Heart right ventricle (tissue), 16 donors: ENCODE measurements at regions not wholly inside any gene's neighbourhood (a gene's known extent, or its start where the extent isn't known, plus 50 kb on each side); places are given as distances from the start of the nearest gene placed in this dataset.

ENCODE experiments used
- ATAC-seq, 8 donors: fragments of 200-7000 bp; cut with Tn5 transposase; one replicate each; pipeline ENCODE4 v1.9.1; 2020; ENCODE audit warnings: mild to moderate bottlenecking in 8 of 8, moderate library complexity in 8 of 8, moderate number of reproducible peaks in 1 of 8
- DNase-seq, 2 donors: peaks; one replicate each; pipeline ENCODE4 v3.0.0-alpha.2; 2020
- H3K27ac ChIP-seq, 10 donors: fragments of 200-600 bp; sonication (generic) in 2 of 10; one replicate each; pipeline versions ENCODE4 v1.5.0 to v1.8.0; 2020 to 2022; ENCODE audit warnings: mild to moderate bottlenecking in 3 of 10
- H3K27me3 ChIP-seq, 7 donors: fragments of 200-600 bp; one replicate each; pipeline ENCODE4 v1.8.0; 2021 to 2022; ENCODE audit warnings: mild to moderate bottlenecking in 2 of 7
- H3K36me3 ChIP-seq, 9 donors: fragments of 200-600 bp; sonication (generic) in 1 of 9; one replicate each; pipeline versions ENCODE4 v1.5.0 to v1.8.0; 2020 to 2022; ENCODE audit warnings: mild to moderate bottlenecking in 2 of 9
- H3K4me1 ChIP-seq, 9 donors: fragments of 200-600 bp; sonication (generic) in 1 of 9; one replicate each; pipeline versions ENCODE4 v1.5.0 to v1.8.0; 2020 to 2022; ENCODE audit warnings: mild to moderate bottlenecking in 4 of 9
- H3K4me3 ChIP-seq, 10 donors: fragments of 200-600 bp; sonication (generic) in 2 of 10; one replicate each; pipeline versions ENCODE4 v1.5.0 to v1.8.0; 2020 to 2022; ENCODE audit warnings: mild to moderate bottlenecking in 7 of 10, moderate library complexity in 2 of 10
- H3K9me3 ChIP-seq, 11 donors: fragments of 200-600 bp in 10 of 11; sonication (generic) in 2 of 11; one replicate each; pipeline versions ENCODE4 v1.5.0 to v1.8.0; 2013 to 2022; ENCODE audit warnings: mild to moderate bottlenecking in 2 of 11, control low read depth in 1 of 11, moderate library complexity in 1 of 11
- WGBS, 2 donors: extraction: QIAGEN DNeasy Blood & Tissue Kit; methylation state at CpG; one replicate each; pipeline ENCODE4 v1.1.7; 2013; ENCODE audit warnings: inconsistent platforms in 1 of 2; 5-methylcytosine and 5-hydroxymethylcytosine counted together
- intact Hi-C, 10 donors: fragments of 100-400 bp; cut with DNase I; formaldehyde crosslinking; loops; one replicate each; pipeline versions ENCODE4 v1.11.1 to v1.14.2; 2022
- TF ChIP-seq, protein P1 (sequence below), 9 donors: fragments of 200-600 bp; sonication (generic) in 2 of 9; IDR thresholded peaks; one replicate each; pipeline versions ENCODE4 v1.5.0 to v1.8.0; 2021 to 2022; ENCODE audit warnings: antibody characterized with exemption in 9 of 9, mild to moderate bottlenecking in 5 of 9, moderate library complexity in 1 of 9
- donor health status: Arrhythmogenic right ventricular cardiomyopathy.
- donor health status: ischemic (EF 13 %, LVEDD 7.1; RV severe dilation, severe dysfunction).
- donor health status: healthy with polysubstance abuse.
- donor health status: DM: no; HTN: yes; CAD: no.
- donor health status: DM: no; HTN: no; CAD: no.
- donor health status: ischemic (EF 25% LVEDD 6.9; RV normal size, moderate dysfunction).
- donor health status: ischemic (EF 25% LVEDD 5.7; RV mildly dilated, moderate dysfunction).
- donor health status: healthy.
- donor health status: DM: yes; HTN: yes; CAD: no.
- donor health status: Ischemic cardiomyopathy.
- donor health status: ischemic (EF 35%, LVEDD 5.7; RV mildly dilated, moderate dysfunction).
- donor health status: nonischemic (EF 11% LVEDD 7.7; RV severe dilation, severe dysfunction).
- donor health status: DM: yes; HTN: yes; CAD: no.
- donor health status: PGD.
- donor health status: ischemic (EF 29% LVEDD 5.4; RV normal size, mild dysfunction).
- donor health status: nonischemic (EF 23%, LVEDD 6.1; RV moderate dilation, normal function).

DNA sequence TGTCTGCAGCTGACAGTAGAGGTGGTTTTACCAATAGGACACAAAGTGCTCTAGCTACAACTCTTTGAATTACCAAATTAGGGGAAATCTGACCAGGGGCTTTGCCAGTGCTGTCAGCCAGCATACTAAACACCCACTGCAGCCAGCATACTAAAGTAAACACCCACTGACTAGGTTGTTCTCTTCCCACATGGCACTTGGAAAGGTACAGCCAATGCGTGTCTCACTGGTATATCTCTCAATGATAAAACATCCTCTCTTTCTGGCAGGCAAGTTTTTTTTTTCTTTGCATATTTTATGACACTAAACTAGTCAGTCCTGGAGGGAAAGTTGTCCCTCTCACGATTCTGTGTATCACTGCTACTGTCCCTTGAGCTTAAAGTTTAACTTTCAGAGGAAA, 216.1 kb downstream of the TLE1 start:
- no peak for DNase-seq
- H3K36me3 ChIP-seq = no peaks in the 10 kb centered on the region
- no peaks in the 10 kb centered on the region for H3K27me3 ChIP-seq
- H3K27ac ChIP-seq = no peak overlapping the region
- no peak for ATAC-seq
- no peaks in the 10 kb centered on the region for H3K9me3 ChIP-seq
- peaks cover 0 to 9% (median 0%) of the 10 kb centered on the region in 9 donors for H3K4me1 ChIP-seq
- intact Hi-C loops = no loop called here
- whole genome bisulfite sequencing, 2 donors = 73 to 80% methylated on average over 2 of the region's 2 CpGs
- H3K4me3 ChIP-seq = no peak overlapping the region
- TF ChIP-seq, protein P1, sequence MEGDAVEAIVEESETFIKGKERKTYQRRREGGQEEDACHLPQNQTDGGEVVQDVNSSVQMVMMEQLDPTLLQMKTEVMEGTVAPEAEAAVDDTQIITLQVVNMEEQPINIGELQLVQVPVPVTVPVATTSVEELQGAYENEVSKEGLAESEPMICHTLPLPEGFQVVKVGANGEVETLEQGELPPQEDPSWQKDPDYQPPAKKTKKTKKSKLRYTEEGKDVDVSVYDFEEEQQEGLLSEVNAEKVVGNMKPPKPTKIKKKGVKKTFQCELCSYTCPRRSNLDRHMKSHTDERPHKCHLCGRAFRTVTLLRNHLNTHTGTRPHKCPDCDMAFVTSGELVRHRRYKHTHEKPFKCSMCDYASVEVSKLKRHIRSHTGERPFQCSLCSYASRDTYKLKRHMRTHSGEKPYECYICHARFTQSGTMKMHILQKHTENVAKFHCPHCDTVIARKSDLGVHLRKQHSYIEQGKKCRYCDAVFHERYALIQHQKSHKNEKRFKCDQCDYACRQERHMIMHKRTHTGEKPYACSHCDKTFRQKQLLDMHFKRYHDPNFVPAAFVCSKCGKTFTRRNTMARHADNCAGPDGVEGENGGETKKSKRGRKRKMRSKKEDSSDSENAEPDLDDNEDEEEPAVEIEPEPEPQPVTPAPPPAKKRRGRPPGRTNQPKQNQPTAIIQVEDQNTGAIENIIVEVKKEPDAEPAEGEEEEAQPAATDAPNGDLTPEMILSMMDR (IDR thresholded peaks at IDR 0.05) = no peak

DNA sequence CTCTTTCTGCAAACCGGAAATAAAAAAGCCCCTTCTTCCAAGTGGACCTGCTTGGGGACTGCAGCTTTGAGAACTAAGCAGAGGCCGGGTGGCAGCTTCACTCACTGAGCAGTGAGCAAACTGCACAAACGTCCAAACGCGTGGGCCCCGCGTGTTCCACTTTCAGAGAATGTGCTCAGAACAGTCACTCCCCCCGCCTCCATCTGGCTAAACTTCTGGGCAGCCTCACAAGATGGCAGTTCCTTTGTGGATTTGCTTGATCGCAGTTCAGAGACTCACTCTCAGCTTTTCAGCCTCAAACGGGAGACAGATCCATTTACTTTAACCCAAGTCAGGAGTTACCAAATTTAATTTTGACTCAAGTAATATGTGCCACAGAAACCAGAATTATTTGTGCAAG, 216.6 kb downstream of the TLE1 start:
- WGBS, 2 donors = 86 to 87% methylated on average over 10 of the region's 10 CpGs
- intact Hi-C loops = no loop called here
- TF ChIP-seq, protein P1 (IDR thresholded peaks at IDR 0.05) = no peak

GRCh38 chr9:81470864-81471263, 218.5 kb downstream of the TLE1 start:
- Histone ChIP-seq H3K4me3 (no peak overlapping the region), H3K36me3 (no peaks in the 10 kb centered on the region), H3K27ac (no peak overlapping the region), H3K9me3 (no peaks in the 10 kb centered on the region), H3K4me1 (peaks cover 0 to 1% (median 0%) of the 10 kb centered on the region in 9 donors), H3K27me3 (no peaks in the 10 kb centered on the region)
- intact Hi-C loops = no loop called here
- TF ChIP-seq, protein P1 (IDR thresholded peaks at IDR 0.05) = no peak
- 51 to 56% methylated on average over 3 of the region's 3 CpGs for WGBS, 2 donors
- no peak for ATAC-seq
- no peak for DNase-seq

More for the DNA sequence above, 216.6 kb downstream of the TLE1 start:
- Histone ChIP-seq H3K4me3 (no peak overlapping the region), H3K4me1 (peaks cover 0 to 9% (median 0%) of the 10 kb centered on the region in 9 donors), H3K27me3 (no peaks in the 10 kb centered on the region), H3K36me3 (no peaks in the 10 kb centered on the region), H3K27ac (no peak overlapping the region), H3K9me3 (no peaks in the 10 kb centered on the region)
- ATAC-seq (no peak), DNase-seq (no peak)

GRCh38 chr9:81468084-81468595, 221.2 kb downstream of the TLE1 start:
- no peak for ATAC-seq

More at GRCh38 chr9:81468084-81468595, 221.2 kb downstream of the TLE1 start:
- no peak overlapping the region for H3K27ac ChIP-seq
- H3K27me3 ChIP-seq = no peaks in the 10 kb centered on the region
- WGBS, 2 donors = 69 to 82% methylated on average over 1 of the region's 1 CpG
- TF ChIP-seq, protein P1 (IDR thresholded peaks at IDR 0.05) = no peak
- no peak for DNase-seq
- no peaks in the 10 kb centered on the region for H3K9me3 ChIP-seq
- no peaks in the 10 kb centered on the region for H3K36me3 ChIP-seq
- intact Hi-C loops = no loop called here
- H3K4me1 ChIP-seq = peaks cover 0 to 7% (median 0%) of the 10 kb centered on the region in 9 donors
- H3K4me3 ChIP-seq = no peak overlapping the region
